Smooth muscle cell (in vitro differentiated cells): ENCODE measurements at regions not wholly inside any gene's neighbourhood (a gene's known extent, or its start where the extent isn't known, plus 50 kb on each side); places are given as distances from the start of the nearest gene placed in this dataset.

ENCODE experiments used
- DNase-seq: peaks from one replicate; lab custom pipeline; 2025; ENCODE audit not compliant: unreplicated experiment; lab: John Stamatoyannopoulos, UW
- H2AFZ ChIP-seq: fragments of 200-600 bp; sonication (generic); 2 replicates; pipeline ENCODE4 v1.6.0; 2016; ENCODE audit warnings: antibody characterized with exemption, low read depth, mild to moderate bottlenecking
- H3F3A ChIP-seq: fragments of 200-600 bp; sonication (generic); 2 replicates; pipeline ENCODE4 v1.6.0; 2017; ENCODE audit warnings: antibody characterized with exemption, low read depth
- H3K27ac ChIP-seq: fragments of 200-600 bp; sonication (generic); 2 replicates; pipeline ENCODE4 v1.5.1; 2016; ENCODE audit warnings: low read depth, mild to moderate bottlenecking
- H3K27me3 ChIP-seq: fragments of 200-600 bp; sonication (generic); 2 replicates; pipeline ENCODE4 v1.6.1; 2016; ENCODE audit warnings: low read depth, mild to moderate bottlenecking
- H3K36me3 ChIP-seq: fragments of 200-600 bp; sonication (generic); 2 replicates; pipeline ENCODE4 v1.5.1; 2016; ENCODE audit warnings: low read depth
- H3K4me1 ChIP-seq: fragments of 200-600 bp; sonication (generic); 2 replicates; pipeline ENCODE4 v1.5.1; 2016; ENCODE audit warnings: low read depth
- H3K4me2 ChIP-seq: fragments of 200-600 bp; sonication (generic); 2 replicates; pipeline ENCODE4 v1.6.0; 2016; ENCODE audit warnings: mild to moderate bottlenecking
- H3K4me3 ChIP-seq: fragments of 200-600 bp; sonication (generic); 2 replicates; pipeline ENCODE4 v1.5.1; 2016; ENCODE audit warnings: mild to moderate bottlenecking
- H3K79me2 ChIP-seq: fragments of 200-600 bp; sonication (generic); 2 replicates; pipeline ENCODE4 v1.6.0; 2016; ENCODE audit warnings: low read depth, mild to moderate bottlenecking
- H3K9ac ChIP-seq: fragments of 200-600 bp; sonication (generic); 2 replicates; pipeline ENCODE4 v1.6.0; 2016; ENCODE audit warnings: low read depth
- H3K9me3 ChIP-seq: fragments of 200-600 bp; sonication (generic); replicated peaks from 2 replicates; pipeline ENCODE4 v1.5.1; 2016; ENCODE audit warnings: low read depth
- H4K20me1 ChIP-seq: fragments of 200-600 bp; sonication (generic); 2 replicates; pipeline ENCODE4 v1.6.0; 2016; ENCODE audit warnings: low read depth
- WGBS: methylation state at CpG from one replicate; pipeline ENCODE4 v1.1.7; 2016; ENCODE audit warnings: low lambda C conversion rate; 5-methylcytosine and 5-hydroxymethylcytosine counted together
- TF ChIP-seq, protein P1 (sequence below): fragments of 200-600 bp; sonication (generic); IDR thresholded peaks from 2 replicates; pipeline ENCODE4 v1.5.1; 2017; ENCODE audit warnings: borderline replicate concordance, mild to moderate bottlenecking, antibody characterized with exemption; ENCODE audit not compliant: insufficient read depth, poor library complexity, severe bottlenecking

DNA sequence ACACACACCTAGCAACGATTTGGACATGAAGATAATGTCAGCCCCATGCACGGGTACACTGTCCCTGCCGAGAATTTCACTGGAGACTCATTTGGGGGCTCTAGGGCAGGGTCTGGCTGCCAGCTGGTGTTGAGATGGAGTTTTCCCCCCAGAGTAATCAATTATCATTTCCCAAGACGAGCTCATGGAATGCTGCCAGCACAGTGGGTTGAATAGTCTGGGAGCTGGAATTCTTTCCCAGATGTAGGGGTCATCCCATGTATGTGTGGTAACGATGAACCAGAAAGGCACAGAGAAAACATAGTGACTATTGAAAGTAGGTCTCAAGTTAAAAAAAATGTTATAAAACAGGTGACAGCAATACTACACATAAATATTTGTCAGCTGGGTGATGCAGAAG is 579.9 kb downstream of the MAFB start:
- no peaks in the 10 kb centered on the region for H3F3A ChIP-seq
- H3K4me3 ChIP-seq, result no peak overlapping the region
- TF ChIP-seq, protein P1, sequence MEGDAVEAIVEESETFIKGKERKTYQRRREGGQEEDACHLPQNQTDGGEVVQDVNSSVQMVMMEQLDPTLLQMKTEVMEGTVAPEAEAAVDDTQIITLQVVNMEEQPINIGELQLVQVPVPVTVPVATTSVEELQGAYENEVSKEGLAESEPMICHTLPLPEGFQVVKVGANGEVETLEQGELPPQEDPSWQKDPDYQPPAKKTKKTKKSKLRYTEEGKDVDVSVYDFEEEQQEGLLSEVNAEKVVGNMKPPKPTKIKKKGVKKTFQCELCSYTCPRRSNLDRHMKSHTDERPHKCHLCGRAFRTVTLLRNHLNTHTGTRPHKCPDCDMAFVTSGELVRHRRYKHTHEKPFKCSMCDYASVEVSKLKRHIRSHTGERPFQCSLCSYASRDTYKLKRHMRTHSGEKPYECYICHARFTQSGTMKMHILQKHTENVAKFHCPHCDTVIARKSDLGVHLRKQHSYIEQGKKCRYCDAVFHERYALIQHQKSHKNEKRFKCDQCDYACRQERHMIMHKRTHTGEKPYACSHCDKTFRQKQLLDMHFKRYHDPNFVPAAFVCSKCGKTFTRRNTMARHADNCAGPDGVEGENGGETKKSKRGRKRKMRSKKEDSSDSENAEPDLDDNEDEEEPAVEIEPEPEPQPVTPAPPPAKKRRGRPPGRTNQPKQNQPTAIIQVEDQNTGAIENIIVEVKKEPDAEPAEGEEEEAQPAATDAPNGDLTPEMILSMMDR, result no peak
- H3K9me3 ChIP-seq, result no peaks in the 10 kb centered on the region
- H3K4me2 ChIP-seq, result no peak overlapping the region
- no peaks in the 10 kb centered on the region for H4K20me1 ChIP-seq
- no peak overlapping the region for H3K9ac ChIP-seq
- no peaks in the 10 kb centered on the region for H3K36me3 ChIP-seq
- H3K27me3 ChIP-seq, result no peaks in the 10 kb centered on the region
- DNase-seq, result no peak
- no peak overlapping the region for H2AFZ ChIP-seq
- WGBS, result 80% methylated on average over 5 of the region's 5 CpGs
- no peaks in the 10 kb centered on the region for H3K79me2 ChIP-seq
- H3K4me1 ChIP-seq, result no peaks in the 10 kb centered on the region
- no peak overlapping the region for H3K27ac ChIP-seq

DNA sequence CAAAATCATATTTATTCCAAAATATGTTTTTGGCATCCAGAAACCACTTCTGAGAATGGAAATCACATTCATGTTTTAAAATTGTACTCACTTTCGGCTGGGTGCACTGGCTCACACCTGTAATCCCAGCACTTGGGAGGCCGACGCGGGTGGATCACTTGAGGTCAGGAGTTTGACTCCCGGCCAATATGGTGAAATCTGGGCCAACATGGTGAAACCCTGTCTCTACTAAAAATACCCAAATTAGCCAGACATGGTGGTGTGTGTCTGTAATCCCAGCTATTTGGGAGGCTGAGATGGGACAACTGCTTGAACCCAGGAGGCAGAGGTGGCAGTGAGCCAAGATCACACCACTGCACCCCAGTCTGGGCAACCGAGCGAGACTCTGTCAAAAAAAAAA is 580.7 kb downstream of the MAFB start:
- H3K79me2 ChIP-seq, result no peaks in the 10 kb centered on the region
- no peaks in the 10 kb centered on the region for H3K9me3 ChIP-seq
- DNase-seq, result no peak
- no peaks in the 10 kb centered on the region for H3K36me3 ChIP-seq
- no peak overlapping the region for H3K9ac ChIP-seq
- WGBS, result 96% methylated on average over 7 of the region's 7 CpGs
- H3K27ac ChIP-seq, result no peak overlapping the region
- TF ChIP-seq, protein P1, result no peak
- no peaks in the 10 kb centered on the region for H3K27me3 ChIP-seq
- no peak overlapping the region for H3K4me2 ChIP-seq
- no peak overlapping the region for H2AFZ ChIP-seq
- no peaks in the 10 kb centered on the region for H4K20me1 ChIP-seq
- no peaks in the 10 kb centered on the region for H3F3A ChIP-seq
- H3K4me1 ChIP-seq, result no peaks in the 10 kb centered on the region
- H3K4me3 ChIP-seq, result no peak overlapping the region

DNA sequence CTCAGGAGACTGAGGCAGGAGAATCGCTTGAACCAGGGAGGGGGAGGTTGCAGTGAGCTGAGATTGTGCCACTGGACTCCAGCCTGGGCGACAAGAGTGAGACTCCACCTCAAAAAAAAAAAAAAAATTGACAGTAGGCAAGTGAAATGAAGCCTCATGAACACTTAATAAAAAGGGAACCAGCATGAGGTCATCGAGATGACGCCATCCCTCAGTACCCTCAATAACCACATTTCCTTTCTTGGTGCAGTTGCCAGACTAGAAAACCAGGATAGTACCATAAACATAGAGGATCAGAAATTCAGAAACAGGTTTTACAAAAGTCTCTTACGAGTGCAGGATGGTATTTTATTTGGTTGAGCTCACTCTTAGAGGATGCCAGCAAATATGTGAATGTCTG is 584.1 kb downstream of the MAFB start:
- Histone ChIP-seq H3K4me2 (no peak overlapping the region), H3K4me3 (no peak overlapping the region), H3K9ac (no peak overlapping the region), H3F3A (no peaks in the 10 kb centered on the region), H3K79me2 (no peaks in the 10 kb centered on the region), H2AFZ (no peak overlapping the region), H3K9me3 (no peaks in the 10 kb centered on the region), H3K27me3 (no peaks in the 10 kb centered on the region), H4K20me1 (no peaks in the 10 kb centered on the region), H3K27ac (no peak overlapping the region), H3K4me1 (no peaks in the 10 kb centered on the region), H3K36me3 (no peaks in the 10 kb centered on the region)
- 93% methylated on average over 5 of the region's 5 CpGs for WGBS
- no peak for DNase-seq
- TF ChIP-seq, protein P1, result no peak

DNA sequence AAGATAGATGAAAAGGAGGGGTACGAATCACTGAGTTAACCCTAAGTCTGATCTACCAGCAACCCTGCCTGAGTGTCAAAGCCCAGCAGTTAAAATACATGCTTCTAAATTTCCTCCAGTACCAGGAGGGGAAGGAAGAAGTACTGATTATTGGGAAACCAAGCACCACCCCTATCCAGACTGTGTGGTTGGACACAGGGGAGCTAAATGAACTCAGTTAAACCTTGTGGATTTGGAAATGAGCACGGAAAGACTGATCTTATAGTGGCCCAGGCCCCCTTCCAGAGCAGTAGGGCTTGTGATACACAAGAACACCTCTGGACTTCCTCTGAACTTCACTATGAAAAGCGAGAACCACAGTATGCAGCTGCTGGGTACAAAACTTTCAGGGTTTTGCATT is 585.6 kb downstream of the MAFB start:
- TF ChIP-seq, protein P1, result no peak
- 97% methylated on average over 3 of the region's 3 CpGs for WGBS
- H3K4me2 ChIP-seq, result no peak overlapping the region

More for the DNA sequence above, 585.6 kb downstream of the MAFB start:
- no peaks in the 10 kb centered on the region for H3K79me2 ChIP-seq
- no peak overlapping the region for H2AFZ ChIP-seq
- no peaks in the 10 kb centered on the region for H3K36me3 ChIP-seq
- no peaks in the 10 kb centered on the region for H4K20me1 ChIP-seq
- H3K9ac ChIP-seq, result no peak overlapping the region
- H3F3A ChIP-seq, result no peaks in the 10 kb centered on the region
- H3K27ac ChIP-seq, result no peak overlapping the region
- H3K27me3 ChIP-seq, result no peaks in the 10 kb centered on the region
- no peaks in the 10 kb centered on the region for H3K4me1 ChIP-seq
- H3K9me3 ChIP-seq, result no peaks in the 10 kb centered on the region
- DNase-seq, result no peak
- no peak overlapping the region for H3K4me3 ChIP-seq
